SHP77 treated with DMSO at 0.1 percent for 48 hours (cell line): ENCODE measurements at regions not wholly inside any gene's neighbourhood (a gene's known extent, or its start where the extent isn't known, plus 50 kb on each side); places are given as distances from the start of the nearest gene placed in this dataset.

Experiments
- DNase-seq: peaks from one replicate; lab custom pipeline; 2025; lab: John Stamatoyannopoulos, UW

DNA sequence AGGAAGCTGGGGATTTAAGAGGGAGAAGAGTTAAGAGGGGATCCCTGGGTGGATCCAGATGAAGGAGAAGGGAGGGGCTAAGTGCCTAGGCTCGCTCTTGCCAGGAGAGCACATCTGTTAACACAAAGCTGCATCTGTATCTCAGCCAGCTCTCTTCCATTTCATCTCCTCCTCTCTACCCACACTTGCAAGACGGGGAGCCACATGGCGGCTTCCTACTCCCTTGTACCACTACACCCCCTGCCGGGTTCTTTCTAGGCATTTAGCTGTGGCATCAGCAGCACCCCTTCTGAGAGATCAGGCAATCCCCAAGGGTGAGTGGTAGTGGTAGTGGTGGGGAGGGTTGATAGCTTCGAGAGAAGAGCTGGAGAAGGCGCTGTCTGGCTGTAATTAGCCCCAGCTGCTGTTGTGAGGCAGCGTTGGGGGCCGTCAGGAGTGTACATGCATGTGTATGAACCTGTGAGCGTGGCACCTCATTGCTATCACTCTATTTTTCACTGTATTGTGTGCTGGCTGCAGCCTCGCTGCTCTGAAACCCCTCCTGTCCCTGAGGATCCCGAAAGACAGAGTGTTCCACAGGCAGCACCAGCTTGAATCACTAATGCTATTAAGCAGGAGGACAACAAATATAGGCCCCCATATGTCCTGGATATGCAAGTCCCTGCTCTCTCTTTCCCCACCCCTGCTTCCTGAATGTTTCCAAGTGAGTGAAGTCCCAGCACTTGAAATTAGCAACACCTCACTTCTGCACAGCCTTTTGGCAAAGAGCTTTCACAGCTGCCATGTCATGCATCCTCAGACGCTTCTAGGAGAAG, 73.7 kb downstream of the RTL9 start:
- DNase-seq: no peak

DNA sequence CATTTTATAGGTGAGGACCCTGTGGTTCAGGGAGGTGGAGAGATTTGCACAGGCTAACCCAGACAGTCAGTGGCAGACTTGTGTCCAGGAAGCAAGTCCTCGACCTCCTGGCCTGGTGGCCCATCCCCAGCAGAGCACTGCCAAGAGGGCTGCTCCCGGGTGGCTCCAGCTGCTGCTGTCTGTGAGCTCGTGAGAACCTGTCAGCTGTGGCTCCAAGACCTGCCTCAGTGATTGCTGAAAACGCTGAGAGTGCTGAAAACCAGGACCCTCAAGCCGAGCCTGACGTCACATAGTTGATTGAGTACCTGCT, 74.2 kb downstream of the RTL9 start:
- no peak for DNase-seq

DNA sequence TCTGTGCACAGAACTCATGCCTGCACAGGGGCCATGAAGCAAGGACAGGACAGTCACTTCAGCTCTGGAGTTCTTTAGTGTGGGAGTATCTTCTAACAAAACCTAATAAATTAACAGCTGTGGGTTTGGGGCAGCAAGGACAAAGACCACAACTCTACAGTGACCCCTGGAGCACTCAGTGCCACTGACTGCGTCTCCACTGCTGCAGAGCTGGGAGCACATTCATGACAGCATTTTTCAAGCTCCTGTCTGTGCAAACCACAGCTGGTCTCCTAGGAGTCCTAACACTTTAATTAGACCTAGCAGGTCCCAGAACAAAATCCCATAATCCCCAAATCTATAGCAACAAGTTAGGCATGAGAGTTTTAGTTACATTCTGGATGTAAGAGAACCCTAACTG, 76.5 kb downstream of the RTL9 start:
- DNase-seq: no peak

DNA sequence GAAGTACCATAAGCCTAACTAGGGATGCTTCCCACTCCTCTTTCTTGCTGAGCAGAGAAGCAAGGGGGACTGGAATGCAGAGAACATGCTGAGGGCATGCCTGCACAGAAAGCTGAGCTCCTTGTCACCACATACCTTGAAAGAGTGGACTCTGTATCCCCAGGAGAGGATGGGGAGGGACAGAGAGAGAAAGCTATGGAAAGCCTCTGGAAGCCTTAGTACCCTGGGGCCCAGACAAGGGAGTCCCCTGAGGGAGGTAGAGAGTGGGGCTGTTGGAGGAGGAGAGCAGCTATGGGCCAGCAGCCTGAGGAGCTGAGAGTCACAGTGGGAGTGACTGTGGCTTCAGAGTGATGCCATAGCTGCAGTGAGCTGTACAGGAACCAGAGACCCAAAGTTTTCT, 77.9 kb downstream of the RTL9 start:
- no peak for DNase-seq

DNA sequence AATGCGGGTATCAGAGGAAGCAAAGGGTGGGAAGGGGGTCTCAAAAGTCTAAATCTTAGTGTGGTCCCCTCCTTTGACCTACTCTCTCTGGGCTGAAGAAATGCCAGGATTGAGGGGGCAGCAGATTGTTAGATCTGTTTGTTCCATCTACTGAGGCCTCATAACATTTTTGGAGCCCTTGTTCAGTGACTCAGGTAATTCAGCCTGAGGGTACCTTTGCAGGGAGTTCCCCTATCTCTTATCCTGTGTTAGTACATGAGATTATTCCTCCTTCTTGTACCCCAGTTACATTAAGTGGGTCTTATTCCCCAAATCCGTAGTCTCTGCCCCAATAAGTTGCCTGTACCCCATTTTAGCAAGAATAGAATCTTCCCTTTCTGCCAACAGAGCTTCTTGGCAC, 79.0 kb downstream of the RTL9 start:
- DNase-seq: no peak

DNA sequence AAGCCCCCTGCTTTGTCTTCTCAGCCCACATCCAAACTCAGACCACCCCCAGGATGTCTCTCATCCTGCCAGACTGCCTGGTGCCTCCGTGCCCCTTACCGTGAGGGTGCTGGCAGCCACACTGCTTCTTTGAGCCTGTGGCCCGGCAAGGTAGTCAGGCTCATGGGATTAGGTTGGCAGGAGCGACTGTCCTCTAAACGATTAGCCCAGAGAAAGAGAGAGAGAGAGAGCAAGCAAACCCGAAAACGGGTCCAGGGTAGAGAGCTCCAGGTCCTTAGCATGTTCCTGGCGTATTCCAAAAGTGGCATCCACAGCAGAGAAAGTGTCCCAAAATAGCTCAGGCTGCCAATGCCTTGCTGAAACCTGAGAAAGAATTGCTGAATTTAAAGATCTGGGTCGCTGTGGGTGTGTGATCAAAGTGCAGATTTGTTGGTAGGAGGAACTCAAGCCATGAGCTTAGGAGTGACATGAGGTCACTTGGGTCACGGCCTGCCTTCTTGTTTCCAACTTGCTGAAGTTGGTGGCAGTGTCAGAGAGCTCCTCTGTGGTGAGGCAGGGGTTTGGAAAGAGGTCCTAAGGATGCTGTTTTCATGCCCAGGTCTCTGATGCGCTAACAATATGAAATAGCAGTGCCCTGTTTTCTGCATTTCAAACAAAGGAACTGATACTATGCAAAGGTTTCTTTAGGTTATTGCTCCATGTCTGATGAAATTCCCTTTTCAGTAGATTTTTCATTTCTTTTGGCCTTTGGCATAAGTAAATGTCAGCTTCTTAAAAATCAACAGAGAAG, 81.6 kb downstream of the RTL9 start:
- DNase-seq: no peak

DNA sequence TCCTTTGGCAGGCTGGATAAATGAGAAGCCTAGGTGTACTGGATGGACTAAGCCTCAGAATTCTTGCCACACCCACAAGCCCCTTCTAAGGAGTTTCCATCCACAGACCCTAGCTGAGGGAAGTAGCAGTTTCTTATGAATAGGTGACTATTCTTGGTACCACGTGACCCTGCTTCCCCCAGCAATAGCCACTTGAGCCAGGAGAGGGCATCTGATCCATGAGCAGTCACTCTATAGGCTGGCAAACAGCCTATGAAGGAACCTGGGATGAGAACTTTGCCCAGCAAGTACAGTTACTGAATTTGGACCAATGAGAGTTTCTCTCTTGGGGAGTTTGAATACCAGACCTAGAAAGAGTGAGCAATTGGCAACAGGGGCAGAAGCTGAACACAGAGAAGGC, 84.0 kb downstream of the RTL9 start:
- DNase-seq: no peak

DNA sequence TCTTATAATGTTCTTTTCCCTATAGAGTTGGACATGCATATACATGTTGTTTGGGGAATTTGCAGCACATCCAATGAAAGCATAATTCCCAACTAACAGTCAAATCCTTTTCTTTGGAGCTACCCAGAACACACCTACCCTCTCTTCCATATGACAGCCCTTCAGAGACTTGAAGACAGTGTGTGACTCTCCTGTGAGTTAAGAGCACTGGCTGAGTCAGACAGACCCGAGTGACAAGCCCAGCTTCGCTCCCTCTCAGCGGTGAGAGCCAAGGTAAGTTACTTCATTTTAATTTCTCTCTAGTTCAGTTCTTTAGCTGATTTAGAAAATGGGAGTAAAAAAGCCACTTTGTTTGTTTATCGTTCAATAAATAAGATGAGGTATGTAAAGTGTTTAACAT, 86.3 kb downstream of the RTL9 start:
- no peak for DNase-seq

DNA sequence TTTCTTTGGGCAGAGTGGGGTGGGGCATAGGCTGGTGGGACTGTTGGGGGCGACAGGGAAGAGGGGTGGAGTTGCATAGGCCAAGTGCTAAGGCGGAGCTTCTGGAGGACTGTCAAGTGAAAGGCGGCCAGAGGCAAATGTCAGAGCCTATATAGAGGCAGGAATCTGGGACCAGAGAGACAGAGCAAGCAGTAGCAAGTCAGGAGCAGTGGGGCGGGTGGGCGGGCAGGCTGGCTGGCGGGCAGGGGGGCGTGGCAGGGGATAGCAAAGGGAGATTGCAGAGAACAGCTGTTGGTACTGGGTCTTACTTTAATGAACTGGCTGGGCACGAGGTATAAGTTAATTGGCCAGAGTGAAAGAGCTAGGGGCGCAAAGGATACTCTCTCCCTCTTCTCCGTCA, 89.8 kb downstream of the RTL9 start:
- DNase-seq: no peak

DNA sequence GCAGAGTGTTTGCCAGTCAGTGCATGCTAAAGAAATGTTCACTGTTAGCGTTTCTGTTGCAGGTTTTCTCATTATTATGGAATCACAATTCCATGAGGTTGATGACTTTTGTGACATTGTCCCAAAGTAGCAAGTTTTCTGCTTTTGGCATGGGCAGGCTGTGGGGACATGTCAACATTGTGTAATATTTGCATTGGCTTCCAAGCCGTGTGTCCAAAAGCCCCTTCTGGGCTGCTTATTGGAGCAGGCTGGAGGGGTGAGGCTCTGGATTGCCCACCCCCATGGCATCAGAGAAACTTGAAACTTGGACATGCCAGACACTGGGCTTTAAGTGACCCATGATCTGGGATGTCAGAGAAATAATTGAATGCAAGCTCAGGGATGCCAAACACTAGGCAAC, 90.7 kb downstream of the RTL9 start:
- no peak for DNase-seq

DNA sequence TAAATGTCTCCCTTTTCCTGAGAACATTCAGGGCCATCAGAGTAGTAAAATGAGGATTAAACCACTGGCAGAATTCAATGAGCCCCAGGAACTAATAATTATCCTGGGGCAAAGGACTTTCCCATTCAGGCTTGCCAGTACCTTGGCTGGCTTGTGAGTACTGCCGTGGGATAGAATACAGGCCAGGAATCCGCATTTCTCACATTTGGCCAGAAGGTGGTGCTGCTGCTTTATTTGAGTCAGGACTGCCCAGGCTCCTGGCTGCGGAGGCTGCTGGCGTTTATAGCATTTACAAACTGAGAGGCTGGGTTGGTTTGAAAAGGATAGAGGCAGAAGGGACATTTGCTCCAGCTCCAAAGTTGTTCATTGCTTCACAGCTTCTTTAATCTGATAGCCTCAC, 91.4 kb downstream of the RTL9 start:
- peak; percentile 0 for DNase-seq

DNA sequence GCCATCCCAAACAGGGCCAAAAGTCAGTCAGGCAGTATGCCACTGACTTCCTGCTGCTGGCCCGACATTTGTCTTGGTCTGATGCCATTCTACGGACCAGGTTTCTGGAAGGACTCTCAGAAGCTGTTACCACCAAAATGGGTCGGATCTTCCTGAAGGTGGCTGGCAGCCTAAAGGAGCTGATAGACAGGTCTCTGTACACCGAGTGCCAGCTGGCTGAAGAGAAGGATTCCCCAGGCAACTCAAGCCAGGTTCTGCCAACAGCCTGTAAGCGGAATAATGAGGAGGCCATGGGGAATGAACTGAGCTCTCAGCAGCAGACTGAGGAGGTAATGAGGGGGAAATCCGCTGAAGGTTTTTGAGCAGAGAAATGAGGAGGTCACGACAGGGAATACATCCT, 95.7 kb downstream of the RTL9 start:
- DNase-seq: no peak

DNA sequence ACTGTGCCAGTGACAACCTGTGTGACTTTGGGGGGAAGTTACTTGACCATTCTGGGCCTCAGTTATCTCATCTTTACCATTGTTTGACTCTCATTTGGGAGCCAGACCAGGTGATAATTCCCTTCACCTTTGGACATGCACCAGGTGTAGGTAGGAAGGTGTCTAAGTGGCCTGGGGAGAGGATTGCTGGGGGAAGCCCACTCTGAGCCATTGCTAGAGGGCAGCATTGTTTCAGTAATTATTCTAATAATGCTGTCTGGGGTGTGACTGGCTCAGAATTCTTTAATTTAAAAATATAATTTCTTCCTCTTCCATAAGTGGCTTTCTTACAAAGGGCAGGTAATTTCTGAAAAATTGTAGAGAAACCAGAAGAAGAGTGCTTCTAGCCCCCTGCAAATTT, 104.3 kb downstream of the RTL9 start:
- no peak for DNase-seq

DNA sequence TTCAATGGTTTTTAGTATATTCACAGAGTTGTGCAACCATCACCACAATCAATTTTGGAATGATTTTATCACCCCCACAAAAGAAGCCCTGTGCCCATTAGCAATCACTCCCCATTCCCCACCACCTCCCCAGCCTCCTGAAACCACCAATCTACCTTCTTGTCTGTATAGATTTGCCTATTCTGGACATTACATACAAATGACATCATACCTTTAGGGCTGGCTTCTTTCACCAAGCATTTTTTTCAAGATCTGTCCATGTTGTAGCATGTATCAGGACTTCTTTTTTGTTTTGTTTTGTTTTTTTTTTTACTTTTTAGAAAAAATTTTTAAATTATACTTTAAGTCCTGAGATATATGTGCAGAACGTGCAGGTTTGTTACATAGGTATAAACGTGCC, 108.1 kb downstream of the RTL9 start:
- no peak for DNase-seq

DNA sequence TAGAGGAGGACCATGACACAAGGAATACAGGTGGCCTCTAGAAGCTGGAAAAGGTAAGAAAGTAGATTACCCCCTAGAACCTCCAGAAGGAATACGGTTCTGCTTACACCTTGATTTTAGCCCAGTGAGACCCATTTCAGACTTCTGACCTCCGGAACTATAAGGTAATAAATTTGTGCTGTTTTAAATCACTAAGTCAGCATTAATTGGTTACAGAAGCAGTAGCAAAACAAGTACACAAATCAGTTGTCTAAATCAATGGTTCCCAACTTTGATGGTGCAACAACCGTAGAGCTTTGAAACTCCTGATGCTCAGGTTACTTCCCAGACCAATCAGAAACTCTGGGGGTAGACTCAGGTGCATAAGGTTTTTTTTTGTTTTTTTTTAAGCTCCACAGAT, 113.6 kb downstream of the RTL9 start:
- DNase-seq: no peak

DNA sequence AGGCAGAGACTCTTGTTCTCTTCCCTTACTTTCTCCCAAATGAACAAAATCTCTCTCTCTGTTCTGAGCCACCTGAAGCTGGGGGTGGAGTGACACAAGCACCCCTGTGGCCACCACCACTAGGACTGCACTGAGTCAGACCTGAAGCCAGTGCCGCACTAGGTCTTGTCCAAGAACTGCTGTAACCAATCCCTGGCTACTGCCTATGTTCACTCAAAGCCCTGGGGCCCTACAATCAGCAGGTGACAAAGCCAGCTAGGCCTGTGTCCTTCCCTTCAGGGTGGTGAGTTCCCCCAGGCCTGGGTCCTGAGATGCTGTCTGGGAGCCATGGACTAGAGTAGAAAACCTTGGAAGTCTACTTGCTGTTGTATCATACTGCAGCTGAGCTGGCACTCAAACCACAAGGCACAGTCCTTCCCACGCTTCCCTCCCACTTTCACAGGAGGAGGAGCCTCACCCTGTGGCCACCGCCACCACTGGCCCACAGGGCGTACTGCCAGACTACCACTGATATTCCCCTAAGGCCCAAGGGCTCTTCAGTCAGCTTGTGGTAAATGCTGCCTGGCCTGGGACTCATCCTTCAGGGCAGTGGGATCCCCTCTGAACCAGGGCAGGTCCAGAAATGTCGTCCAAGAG, 119.1 kb downstream of the RTL9 start:
- DNase-seq: no peak

DNA sequence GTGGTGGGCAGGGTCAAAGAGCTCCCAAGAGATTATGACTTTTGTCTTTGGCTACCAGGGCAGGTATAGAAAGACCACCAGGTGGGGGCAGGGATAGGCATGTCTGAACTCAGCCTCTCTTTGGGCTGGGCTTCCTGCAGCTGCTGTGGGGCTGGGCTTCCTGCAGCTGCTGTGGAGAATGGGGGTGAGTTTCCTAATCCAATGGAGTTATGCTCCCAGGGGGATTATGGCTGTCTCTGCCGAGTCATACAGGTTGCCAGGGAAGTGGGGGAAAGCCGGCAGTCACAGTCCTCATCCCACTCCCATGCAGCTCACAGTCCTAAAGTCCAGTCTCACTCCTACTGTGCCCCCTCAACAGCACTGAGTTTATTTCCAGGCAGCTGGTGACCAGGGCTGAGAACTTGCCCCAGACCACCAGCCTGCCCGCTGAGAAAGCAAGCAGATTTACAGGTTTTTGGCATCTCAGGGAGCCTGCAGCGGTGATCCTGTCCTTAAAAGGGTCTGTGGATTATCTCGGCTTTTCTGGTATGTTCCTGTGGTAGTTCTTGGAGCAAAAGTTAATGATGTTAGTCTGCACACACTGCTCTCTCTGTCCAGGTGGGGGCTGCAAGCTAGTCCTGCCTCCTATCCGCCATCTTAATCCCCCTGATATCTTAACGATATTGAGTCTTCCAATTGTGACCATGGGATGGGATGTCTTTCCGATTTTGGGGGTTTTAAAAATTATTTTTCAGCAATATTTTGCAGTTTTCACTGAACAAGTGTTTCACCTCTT, 133.4 kb downstream of the RTL9 start:
- no peak for DNase-seq

DNA sequence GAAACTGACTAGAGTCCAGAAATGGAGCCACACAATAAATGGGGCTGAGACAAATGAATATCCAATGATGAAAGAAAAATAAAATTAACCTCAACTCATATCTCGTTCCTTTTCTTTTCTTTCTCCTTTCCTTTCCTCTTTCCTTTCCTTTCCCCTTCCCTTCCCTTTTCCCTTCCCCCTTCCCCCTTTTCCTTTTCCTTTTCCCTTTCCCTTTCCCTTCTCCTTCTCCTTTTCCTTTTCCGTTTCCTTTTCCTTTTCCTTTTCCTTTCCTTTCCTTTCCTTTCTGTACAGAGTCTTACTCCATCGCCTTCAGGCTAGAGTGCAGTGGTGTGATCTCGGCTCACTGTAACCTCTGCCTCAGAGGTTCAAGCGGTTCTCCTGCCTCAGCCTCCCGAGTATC, 146.3 kb downstream of the RTL9 start:
- DNase-seq: no peak

DNA sequence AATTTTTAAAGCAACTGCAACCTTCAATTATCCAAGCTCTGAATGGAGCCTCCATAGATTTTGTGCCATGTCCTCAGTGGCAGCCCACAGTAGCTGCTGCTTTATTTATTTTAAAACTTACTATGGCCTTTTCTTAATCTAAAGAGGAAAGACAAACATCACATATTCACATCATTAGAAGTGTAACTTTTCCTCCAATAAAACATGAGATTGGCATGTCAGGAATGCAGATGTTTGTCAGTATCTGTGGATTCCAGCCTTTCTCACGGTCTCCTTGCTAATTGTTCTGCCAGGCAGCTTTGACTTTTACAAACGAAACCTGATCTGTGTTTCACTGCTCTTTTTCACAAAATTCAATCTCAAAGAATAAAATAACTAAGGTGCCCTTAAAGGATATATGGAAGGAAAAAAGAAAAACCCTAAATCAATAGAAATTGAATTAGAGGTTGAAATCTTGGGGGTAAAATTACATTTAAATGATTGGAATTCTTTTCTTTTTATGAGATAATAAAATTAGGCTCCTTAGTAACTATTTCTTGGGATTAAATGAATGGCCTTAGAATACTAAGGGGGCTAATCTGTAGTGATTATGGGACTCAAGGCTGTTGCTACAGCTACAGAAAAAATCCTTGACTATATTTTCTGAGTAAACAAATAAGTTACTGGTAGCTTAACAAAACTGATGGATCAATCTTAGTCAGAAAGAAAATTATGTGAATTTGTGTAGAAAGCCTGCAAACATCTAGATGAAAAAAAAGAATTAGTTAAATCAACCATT, 151.3 kb downstream of the RTL9 start:
- no peak for DNase-seq

DNA sequence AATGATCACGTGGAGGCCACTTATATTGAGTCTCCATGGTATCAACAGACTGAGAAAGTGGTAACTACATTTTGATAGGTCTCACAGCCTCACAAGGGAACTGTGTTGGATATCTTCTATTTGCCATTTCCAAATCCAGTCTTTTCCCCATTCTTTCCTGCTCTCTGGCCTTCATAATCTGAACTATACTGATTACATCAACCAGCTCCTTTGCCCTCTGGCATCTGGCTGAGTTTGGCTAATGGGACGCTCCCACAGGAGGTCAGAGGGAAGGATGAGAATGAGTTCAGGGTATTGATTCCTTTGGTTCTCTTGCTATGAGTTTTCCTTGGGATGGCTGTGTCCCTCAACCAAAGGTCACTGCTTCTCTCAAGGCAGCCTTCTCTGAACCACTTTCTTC, 152.6 kb downstream of the RTL9 start:
- no peak for DNase-seq

DNA sequence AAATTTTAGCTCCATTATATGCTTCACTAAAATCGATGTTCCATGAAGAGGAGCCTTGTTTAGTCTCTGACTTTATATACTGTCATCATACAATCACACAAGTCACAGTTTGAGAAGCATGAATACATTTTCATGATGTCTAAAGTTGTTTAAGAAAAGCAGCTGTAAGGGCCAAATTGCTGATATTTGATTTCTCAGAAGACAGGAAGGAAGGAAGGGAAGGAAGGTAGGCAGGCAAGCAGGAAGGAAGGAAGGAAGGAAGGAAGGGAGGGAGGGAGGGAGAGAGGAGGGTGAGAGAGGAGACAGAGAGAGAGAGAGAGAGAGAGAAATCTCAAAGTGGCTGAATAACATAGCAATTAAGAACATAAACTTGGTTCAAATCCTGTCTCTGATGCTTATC, 153.7 kb downstream of the RTL9 start:
- DNase-seq: no peak

DNA sequence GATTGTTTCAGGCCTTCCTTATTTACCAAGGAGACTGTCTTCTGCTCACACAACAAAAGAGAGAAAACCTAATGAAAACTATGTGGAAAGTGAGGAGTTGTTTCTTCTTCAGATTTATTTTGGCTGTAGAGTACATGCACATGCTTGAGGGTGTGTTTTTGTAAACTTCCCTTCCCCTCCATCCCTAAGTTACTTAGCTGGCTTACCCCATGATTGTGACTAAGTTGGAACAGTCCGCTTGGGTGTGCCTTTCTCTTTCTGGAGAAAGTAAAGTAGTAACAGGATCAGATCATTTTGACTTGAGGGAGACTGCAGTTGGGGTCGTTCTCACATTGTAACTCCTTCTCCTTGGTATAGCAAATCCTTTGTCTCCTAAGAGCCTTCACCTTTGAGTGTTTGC, 155.9 kb downstream of the RTL9 start:
- DNase-seq: no peak
